ENCODE measurements at regions not wholly inside any gene's neighbourhood (a gene's known extent, or its start where the extent isn't known, plus 50 kb on each side); places are given as distances from the start of the nearest gene placed in this dataset.
A peak's percentile ranks its signal among the peaks of the same experiment; 100 is the strongest.
"Not testable (repeated sequence)": the region's sequence is repeated elsewhere in the genome, so short reads cannot be mapped to it uniquely, and the experiment has no call there.

GRCh38 chr1:165147799-165148198 lies 208.7 kb downstream of the LMX1A start:
- DNase-seq = no peak

GRCh38 chr1:165144757-165145397 lies 211.6 kb downstream of the LMX1A start:
- peak; percentile 27 for DNase-seq

- DNase-seq = peak; percentile 5
Measured at GRCh38 chr1:165143437-165144065, 213.0 kb downstream of the LMX1A start.

GRCh38 chr1:165138960-165139359 lies 217.6 kb downstream of the LMX1A start:
- DNase-seq = no peak

- no peak for DNase-seq
Measured at GRCh38 chr1:165137551-165138316, 218.8 kb downstream of the LMX1A start.

GRCh38 chr1:165134431-165134830 lies 222.1 kb downstream of the LMX1A start:
- DNase-seq = no peak

GRCh38 chr1:165129568-165130164 lies 226.8 kb downstream of the LMX1A start:
- no peak for DNase-seq

GRCh38 chr1:165124772-165125171 lies 231.7 kb downstream of the LMX1A start:
- DNase-seq = no peak

GRCh38 chr1:165119086-165119485 lies 237.4 kb downstream of the LMX1A start:
- no peak for DNase-seq

GRCh38 chr1:165117482-165117881 lies 239.0 kb downstream of the LMX1A start:
- DNase-seq = no peak

- DNase-seq = no peak
Measured at GRCh38 chr1:165116732-165117131, 239.8 kb downstream of the LMX1A start.

- no peak for DNase-seq
Measured at GRCh38 chr1:165116171-165116570, 240.3 kb downstream of the LMX1A start.

GRCh38 chr1:165114889-165115285 lies 241.6 kb downstream of the LMX1A start:
- DNase-seq = no peak

GRCh38 chr1:165114022-165114888 lies 242.3 kb downstream of the LMX1A start:
- no peak for DNase-seq

GRCh38 chr1:165112260-165112659 lies 244.3 kb downstream of the LMX1A start:
- DNase-seq = no peak

- no peak for DNase-seq
Measured at GRCh38 chr1:165109013-165109412, 247.5 kb downstream of the LMX1A start.

- not testable (repeated sequence) for DNase-seq
Measured at GRCh38 chr1:165092542-165093162, 263.9 kb downstream of the LMX1A start.

- DNase-seq = no peak
Measured at GRCh38 chr1:165080253-165080896, 276.1 kb downstream of the LMX1A start.

GRCh38 chr1:165078391-165078790 lies 278.1 kb downstream of the LMX1A start:
- no peak for DNase-seq

GRCh38 chr1:165075725-165076370 lies 280.7 kb downstream of the LMX1A start:
- DNase-seq = no peak

Data from CD4-positive, alpha-beta T cell treated with Interleukin-17A for 1 hour (primary cell).